VCaP (cell line): ENCODE measurements at regions not wholly inside any gene's neighbourhood (a gene's known extent, or its start where the extent isn't known, plus 50 kb on each side); places are given as distances from the start of the nearest gene placed in this dataset.

Source experiments
- H3K27ac ChIP-seq: fragments of 450-650 bp; 2 replicates; pipeline ENCODE4 v1.5.1; 2017
- CTCF ChIP-seq: fragments of 450-650 bp; conservative IDR thresholded peaks from 2 replicates; pipeline ENCODE4 v1.5.1; 2017; ENCODE audit warnings: mild to moderate bottlenecking, moderate library complexity

- H3K27ac ChIP-seq: no peak overlapping the region
- no peak for TF ChIP-seq CTCF
These were observed 143.8 kb upstream of the KHDRBS2 start for GRCh38 chr6:62429781-62430180.

- no peak overlapping the region for H3K27ac ChIP-seq
- no peak for TF ChIP-seq CTCF
These were observed 114.7 kb upstream of the KHDRBS2 start for GRCh38 chr6:62400521-62401259.

GRCh38 chr6:62393608-62394007 lies 107.6 kb upstream of the KHDRBS2 start:
- no peak for TF ChIP-seq CTCF
- H3K27ac ChIP-seq: no peak overlapping the region

- no peak overlapping the region for H3K27ac ChIP-seq
These were observed 106.3 kb upstream of the KHDRBS2 start for GRCh38 chr6:62392291-62392690.

GRCh38 chr6:62391358-62391757 lies 105.3 kb upstream of the KHDRBS2 start:
- TF ChIP-seq CTCF: no peak
- H3K27ac ChIP-seq: no peak overlapping the region

More at GRCh38 chr6:62392291-62392690, 106.3 kb upstream of the KHDRBS2 start:
- TF ChIP-seq CTCF: no peak

- no peak for TF ChIP-seq CTCF
- no peak overlapping the region for H3K27ac ChIP-seq
These were observed 104.4 kb upstream of the KHDRBS2 start for GRCh38 chr6:62390401-62390800.

- TF ChIP-seq CTCF: no peak
- H3K27ac ChIP-seq: no peak overlapping the region
These were observed 85.6 kb upstream of the KHDRBS2 start for GRCh38 chr6:62371453-62372210.
